ENCODE measurements at regions not wholly inside any gene's neighbourhood (a gene's known extent, or its start where the extent isn't known, plus 50 kb on each side); places are given as distances from the start of the nearest gene placed in this dataset.

- intact Hi-C loops (cut with micrococcal nuclease) = no loop called here
- Histone ChIP-seq H2BK20ac (ENCODE audit: low read depth, low read length) (no peak overlapping the region), H3K56ac (ENCODE audit: extremely low read depth, insufficient read depth, low read length) (no peak overlapping the region), H2BK120ac (ENCODE audit: low read depth, low read length) (no peak overlapping the region), H3K9ac (ENCODE audit: low read depth, low read length) (no peak overlapping the region), H3K4ac (ENCODE audit: low read depth, low read length) (no peak overlapping the region), H3K4me1 (ENCODE audit: control insufficient read depth, insufficient read depth, low read length) (no peaks in the 10 kb centered on the region), H3K14ac (replicated peaks; ENCODE audit: low read depth, low read length) (no peak overlapping the region), H2AK5ac (ENCODE audit: low read depth, low read length) (no peak overlapping the region), H4K8ac (ENCODE audit: low read depth in 2 of 2, low read length in 2 of 2) (no peak overlapping the region), H3K27me3 (ENCODE audit: control insufficient read depth, insufficient read depth, low read length) (no peaks in the 10 kb centered on the region), H2BK15ac (ENCODE audit: low read depth, low read length) (no peak overlapping the region), H3K4me3 (ENCODE audit: insufficient read depth, low read depth, low read length) (no peak overlapping the region), H3K27ac (ENCODE audit: insufficient read depth, low read length) (no peak overlapping the region), H3K9me1 (ENCODE audit: insufficient read depth, low read length) (peaks cover 10% of the 10 kb centered on the region; the same call in 1 of the 2 replicates), H2AFZ (replicated peaks; ENCODE audit: low read length, poor library complexity) (no peak overlapping the region), H3K9me3 (ENCODE audit: control insufficient read depth, insufficient read depth, low read length) (peaks cover 19% of the 10 kb centered on the region), H4K20me1 (ENCODE audit: insufficient read depth, low read length) (peaks cover 21% of the 10 kb centered on the region), H3K23ac (ENCODE audit: low read depth, low read length) (no peak overlapping the region), H4K5ac (ENCODE audit: low read depth, low read length) (no peak overlapping the region), H3K36me3 (ENCODE audit: control insufficient read depth, insufficient read depth, low read length) (peaks cover 65% of the 10 kb centered on the region), H3K18ac (ENCODE audit: low read depth, low read length) (no peak overlapping the region), H3K79me1 (ENCODE audit: low read depth in 1 of 2, low read length in 2 of 2) (peaks cover 38 to 81% of the 10 kb centered on the region in 2 experiments), H3K4me2 (ENCODE audit: low read depth, low read length) (no peak overlapping the region), H2AK9ac (replicated peaks; ENCODE audit: low read depth, low read length, poor library complexity) (no peak overlapping the region), H2BK5ac (ENCODE audit: low read depth, low read length, poor library complexity, severe bottlenecking) (no peak overlapping the region), H4K91ac (ENCODE audit: insufficient read depth, low read depth, low read length) (no peak overlapping the region)
- TF ChIP-seq, protein P1, sequence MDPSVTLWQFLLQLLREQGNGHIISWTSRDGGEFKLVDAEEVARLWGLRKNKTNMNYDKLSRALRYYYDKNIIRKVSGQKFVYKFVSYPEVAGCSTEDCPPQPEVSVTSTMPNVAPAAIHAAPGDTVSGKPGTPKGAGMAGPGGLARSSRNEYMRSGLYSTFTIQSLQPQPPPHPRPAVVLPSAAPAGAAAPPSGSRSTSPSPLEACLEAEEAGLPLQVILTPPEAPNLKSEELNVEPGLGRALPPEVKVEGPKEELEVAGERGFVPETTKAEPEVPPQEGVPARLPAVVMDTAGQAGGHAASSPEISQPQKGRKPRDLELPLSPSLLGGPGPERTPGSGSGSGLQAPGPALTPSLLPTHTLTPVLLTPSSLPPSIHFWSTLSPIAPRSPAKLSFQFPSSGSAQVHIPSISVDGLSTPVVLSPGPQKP (IDR thresholded peaks at IDR 0.05; ENCODE audit: borderline replicate concordance, low read depth, low read length) = no peak
- TF ChIP-seq CEBPB (IDR thresholded peaks at IDR 0.05; ENCODE audit: low read depth, low read length) (no peak), NFE2L2 (IDR thresholded peaks at IDR 0.05; ENCODE audit: low read depth, low read length) (no peak), MAFK (IDR thresholded peaks at IDR 0.05; ENCODE audit: low read depth, low read length) (no peak)
- dilution Hi-C loops (cut with HindIII; ENCODE audit: low sequenced_read_pairs, unreplicated experiment) = no loop called here
- CTCF ChIA-PET = no interaction called here
- no peak for ATAC-seq (ENCODE audit: low read depth)
- in situ Hi-C loops (cut with MboI; ENCODE audit: low sequenced_read_pairs) = no loop called here
- no peak for DNase-seq
- no CpG with 5 or more reads among the region's 2 CpGs for WGBS, 2 experiments (ENCODE audit: extremely low coverage in 2 of 2, insufficient read length in 1 of 2)
- no TSS peak for BruUV-seq (replicated peaks)
- POLR2A ChIA-PET (ENCODE audit: unreplicated experiment) = no interaction called here
These were observed 95.6 kb downstream of the NCOR2 start for GRCh38 chr12:124471828-124472227.

All from IMR-90 (cell line).